OCI-LY7 (cell line): ENCODE measurements at regions not wholly inside any gene's neighbourhood (a gene's known extent, or its start where the extent isn't known, plus 50 kb on each side); places are given as distances from the start of the nearest gene placed in this dataset.

Experiments
- EZH2phosphoT487 ChIP-seq: fragments of 200-600 bp; sonication (generic); IDR thresholded peaks from 2 replicates; pipeline ENCODE4 v1.6.1; 2018; ENCODE audit warnings: low read depth, borderline replicate concordance, mild to moderate bottlenecking, mixed run types, antibody characterized with exemption, low read length, moderate library complexity, mixed read lengths
- TF ChIP-seq, protein P1 (sequence below): fragments of 200-600 bp; sonication (generic); conservative IDR thresholded peaks from 2 replicates; pipeline ENCODE4 v1.5.1; 2014; ENCODE audit warnings: mild to moderate bottlenecking, antibody characterized with exemption, low read length, moderate library complexity, mixed read lengths

DNA sequence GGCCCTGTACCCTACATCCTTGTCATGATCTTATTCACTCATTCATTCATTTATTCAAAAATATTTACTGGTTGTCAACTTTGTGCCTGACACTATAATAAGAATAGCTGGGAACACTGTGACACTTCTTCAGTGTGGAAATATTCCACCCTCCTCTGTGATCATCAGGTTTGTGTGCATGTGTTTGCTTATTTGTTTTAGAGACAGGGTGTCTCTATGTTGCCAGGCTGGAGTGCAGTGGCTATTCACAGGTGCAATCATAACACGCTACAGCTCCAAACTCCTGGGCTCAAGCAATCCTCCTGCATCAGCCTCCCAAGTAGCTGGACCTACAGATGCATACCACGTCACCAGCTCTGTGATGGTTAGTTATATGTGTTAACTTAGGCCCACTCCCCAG, 50.0 kb upstream of the PLCL2 start:
- TF ChIP-seq EZH2phosphoT487: no peak
- TF ChIP-seq, protein P1, sequence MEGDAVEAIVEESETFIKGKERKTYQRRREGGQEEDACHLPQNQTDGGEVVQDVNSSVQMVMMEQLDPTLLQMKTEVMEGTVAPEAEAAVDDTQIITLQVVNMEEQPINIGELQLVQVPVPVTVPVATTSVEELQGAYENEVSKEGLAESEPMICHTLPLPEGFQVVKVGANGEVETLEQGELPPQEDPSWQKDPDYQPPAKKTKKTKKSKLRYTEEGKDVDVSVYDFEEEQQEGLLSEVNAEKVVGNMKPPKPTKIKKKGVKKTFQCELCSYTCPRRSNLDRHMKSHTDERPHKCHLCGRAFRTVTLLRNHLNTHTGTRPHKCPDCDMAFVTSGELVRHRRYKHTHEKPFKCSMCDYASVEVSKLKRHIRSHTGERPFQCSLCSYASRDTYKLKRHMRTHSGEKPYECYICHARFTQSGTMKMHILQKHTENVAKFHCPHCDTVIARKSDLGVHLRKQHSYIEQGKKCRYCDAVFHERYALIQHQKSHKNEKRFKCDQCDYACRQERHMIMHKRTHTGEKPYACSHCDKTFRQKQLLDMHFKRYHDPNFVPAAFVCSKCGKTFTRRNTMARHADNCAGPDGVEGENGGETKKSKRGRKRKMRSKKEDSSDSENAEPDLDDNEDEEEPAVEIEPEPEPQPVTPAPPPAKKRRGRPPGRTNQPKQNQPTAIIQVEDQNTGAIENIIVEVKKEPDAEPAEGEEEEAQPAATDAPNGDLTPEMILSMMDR: no peak
